A549 (cell line): ENCODE measurements at regions not wholly inside any gene's neighbourhood (a gene's known extent, or its start where the extent isn't known, plus 50 kb on each side); places are given as distances from the start of the nearest gene placed in this dataset.

Experiments
- BHLHE40 ChIP-seq: IDR thresholded peaks from 2 replicates; pipeline ENCODE4 v1.6.1; 2012; ENCODE audit warnings: low read depth, low read length, inconsistent platforms
- POLR2A ChIP-seq: IDR thresholded peaks from 2 replicates; pipeline ENCODE4 v1.6.1; 2012; ENCODE audit warnings: mild to moderate bottlenecking, low read length
- POLR2AphosphoS2 ChIP-seq: conservative IDR thresholded peaks from 2 replicates; pipeline ENCODE4 v1.6.1; 2012; ENCODE audit warnings: low read length, improper control_type of control experiment, inconsistent platforms
- RARB ChIP-seq: fragments of 250-450 bp; sonication (Bioruptor Pico); IDR thresholded peaks from 2 replicates; pipeline ENCODE4 v1.8.0; 2021; ENCODE audit warnings: mild to moderate bottlenecking, moderate library complexity
- RFX5 ChIP-seq: fragments of 450-650 bp; IDR thresholded peaks from 2 replicates; pipeline ENCODE4 v1.7.1; 2014; ENCODE audit warnings: antibody characterized with exemption, mild to moderate bottlenecking, moderate library complexity
- ZFP36 ChIP-seq: fragments of 450-650 bp; IDR thresholded peaks from 2 replicates; pipeline ENCODE4 v1.6.1; 2014; ENCODE audit warnings: borderline replicate concordance; ENCODE audit not compliant: partially characterized antibody
- TF ChIP-seq, protein P1 (sequence below): fragments of >200 bp; sonication (Bioruptor Twin); formaldehyde crosslinking; IDR thresholded peaks from 3 replicates; pipeline ENCODE4 v1.5.1; 2016
- TF ChIP-seq, protein P2 (sequence below): IDR thresholded peaks from 2 replicates; pipeline ENCODE4 v1.6.1; 2012

DNA sequence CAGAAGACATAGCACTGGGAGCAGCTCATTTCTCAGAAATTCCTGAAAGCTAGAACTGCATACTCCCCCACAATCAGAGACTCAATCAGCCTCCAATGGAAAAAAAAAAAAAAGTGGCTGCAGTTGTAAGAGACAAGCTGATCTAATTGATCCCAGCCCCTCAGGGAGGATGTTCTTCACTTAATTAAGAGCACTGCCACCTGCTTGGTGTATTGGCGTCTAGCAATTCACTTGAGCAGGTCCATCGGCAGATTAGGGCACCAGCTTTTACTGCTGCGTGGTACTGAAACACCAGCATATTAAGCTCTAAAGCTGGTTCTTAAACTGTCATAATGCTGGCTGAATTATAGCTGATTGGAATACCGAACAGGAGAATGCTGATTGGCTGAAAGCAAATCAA, 1890.1 kb upstream of the WWC1 start:
- TF ChIP-seq, protein P1, sequence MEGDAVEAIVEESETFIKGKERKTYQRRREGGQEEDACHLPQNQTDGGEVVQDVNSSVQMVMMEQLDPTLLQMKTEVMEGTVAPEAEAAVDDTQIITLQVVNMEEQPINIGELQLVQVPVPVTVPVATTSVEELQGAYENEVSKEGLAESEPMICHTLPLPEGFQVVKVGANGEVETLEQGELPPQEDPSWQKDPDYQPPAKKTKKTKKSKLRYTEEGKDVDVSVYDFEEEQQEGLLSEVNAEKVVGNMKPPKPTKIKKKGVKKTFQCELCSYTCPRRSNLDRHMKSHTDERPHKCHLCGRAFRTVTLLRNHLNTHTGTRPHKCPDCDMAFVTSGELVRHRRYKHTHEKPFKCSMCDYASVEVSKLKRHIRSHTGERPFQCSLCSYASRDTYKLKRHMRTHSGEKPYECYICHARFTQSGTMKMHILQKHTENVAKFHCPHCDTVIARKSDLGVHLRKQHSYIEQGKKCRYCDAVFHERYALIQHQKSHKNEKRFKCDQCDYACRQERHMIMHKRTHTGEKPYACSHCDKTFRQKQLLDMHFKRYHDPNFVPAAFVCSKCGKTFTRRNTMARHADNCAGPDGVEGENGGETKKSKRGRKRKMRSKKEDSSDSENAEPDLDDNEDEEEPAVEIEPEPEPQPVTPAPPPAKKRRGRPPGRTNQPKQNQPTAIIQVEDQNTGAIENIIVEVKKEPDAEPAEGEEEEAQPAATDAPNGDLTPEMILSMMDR, result no peak
- TF ChIP-seq, protein P2, sequence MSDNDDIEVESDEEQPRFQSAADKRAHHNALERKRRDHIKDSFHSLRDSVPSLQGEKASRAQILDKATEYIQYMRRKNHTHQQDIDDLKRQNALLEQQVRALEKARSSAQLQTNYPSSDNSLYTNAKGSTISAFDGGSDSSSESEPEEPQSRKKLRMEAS, result no peak
- TF ChIP-seq ZFP36 (no peak), BHLHE40 (no peak), RFX5 (no peak), POLR2A (no peak), POLR2AphosphoS2 (no peak), RARB (CRISPR knock-in tag) (no peak)
